ENCODE measurements at regions not wholly inside any gene's neighbourhood (a gene's known extent, or its start where the extent isn't known, plus 50 kb on each side); places are given as distances from the start of the nearest gene placed in this dataset.

- no peaks in the 10 kb centered on the region for H3K9me3 ChIP-seq
- ATAC-seq (no peak), DNase-seq (no peak)
- intact Hi-C loops (cut with DNase I, micrococcal nuclease): no loop called here
- H3K4me3 ChIP-seq: no peak overlapping the region
- H3K36me3 ChIP-seq (ENCODE audit: low read depth): no peaks in the 10 kb centered on the region
- no peaks in the 10 kb centered on the region for H3K4me1 ChIP-seq (ENCODE audit: low read depth)
- TF ChIP-seq, protein P1, sequence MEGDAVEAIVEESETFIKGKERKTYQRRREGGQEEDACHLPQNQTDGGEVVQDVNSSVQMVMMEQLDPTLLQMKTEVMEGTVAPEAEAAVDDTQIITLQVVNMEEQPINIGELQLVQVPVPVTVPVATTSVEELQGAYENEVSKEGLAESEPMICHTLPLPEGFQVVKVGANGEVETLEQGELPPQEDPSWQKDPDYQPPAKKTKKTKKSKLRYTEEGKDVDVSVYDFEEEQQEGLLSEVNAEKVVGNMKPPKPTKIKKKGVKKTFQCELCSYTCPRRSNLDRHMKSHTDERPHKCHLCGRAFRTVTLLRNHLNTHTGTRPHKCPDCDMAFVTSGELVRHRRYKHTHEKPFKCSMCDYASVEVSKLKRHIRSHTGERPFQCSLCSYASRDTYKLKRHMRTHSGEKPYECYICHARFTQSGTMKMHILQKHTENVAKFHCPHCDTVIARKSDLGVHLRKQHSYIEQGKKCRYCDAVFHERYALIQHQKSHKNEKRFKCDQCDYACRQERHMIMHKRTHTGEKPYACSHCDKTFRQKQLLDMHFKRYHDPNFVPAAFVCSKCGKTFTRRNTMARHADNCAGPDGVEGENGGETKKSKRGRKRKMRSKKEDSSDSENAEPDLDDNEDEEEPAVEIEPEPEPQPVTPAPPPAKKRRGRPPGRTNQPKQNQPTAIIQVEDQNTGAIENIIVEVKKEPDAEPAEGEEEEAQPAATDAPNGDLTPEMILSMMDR (IDR thresholded peaks at IDR 0.05): no peak
These were observed 265.9 kb downstream of the SEC16B start for GRCh38 chr1:177703888-177704446.

DNA sequence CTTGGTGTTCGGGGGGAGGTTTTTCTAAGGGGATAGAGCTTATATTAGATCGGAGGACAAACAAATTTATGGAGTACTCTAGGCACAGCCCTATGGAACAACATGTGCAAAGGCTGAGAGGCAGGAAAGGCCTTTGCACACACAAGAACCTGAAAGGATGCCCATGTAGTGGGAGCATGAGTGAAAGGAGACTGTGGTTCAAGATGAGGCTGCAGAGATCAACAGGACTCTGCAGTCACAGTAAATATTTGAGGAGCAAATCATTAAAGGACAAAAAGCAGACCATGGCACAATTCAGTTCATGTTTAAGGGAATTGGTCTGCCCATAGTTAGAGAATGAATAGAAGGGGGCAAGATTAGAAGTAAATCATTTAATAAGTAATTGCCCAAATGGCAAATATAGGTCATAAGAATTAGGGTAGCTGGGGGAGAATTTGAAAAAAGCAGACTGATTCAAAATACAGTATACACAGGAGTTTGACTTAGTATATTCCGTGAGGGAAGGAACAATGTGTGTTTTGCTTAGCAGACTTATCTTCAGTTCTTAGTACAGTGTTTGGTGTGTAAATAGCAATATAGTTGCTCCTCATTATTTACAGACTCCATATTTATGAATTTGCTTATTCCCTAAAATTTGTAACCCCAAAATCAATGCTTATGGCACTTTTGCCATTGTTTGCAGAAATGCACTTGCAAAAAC, 268.1 kb downstream of the SEC16B start:
- TF ChIP-seq, protein P1 (IDR thresholded peaks at IDR 0.05): no peak
- Histone ChIP-seq H3K36me3 (ENCODE audit: low read depth) (no peaks in the 10 kb centered on the region), H3K4me3 (no peak overlapping the region), H3K9me3 (no peaks in the 10 kb centered on the region), H3K4me1 (ENCODE audit: low read depth) (no peaks in the 10 kb centered on the region)
- intact Hi-C loops (cut with DNase I, micrococcal nuclease): no loop called here
- ATAC-seq (no peak), DNase-seq (no peak)

GRCh38 chr1:177700856-177701255, 269.0 kb downstream of the SEC16B start:
- TF ChIP-seq, protein P1 (IDR thresholded peaks at IDR 0.05): no peak
- Histone ChIP-seq H3K9me3 (no peaks in the 10 kb centered on the region), H3K4me1 (ENCODE audit: low read depth) (no peaks in the 10 kb centered on the region), H3K4me3 (no peak overlapping the region), H3K36me3 (ENCODE audit: low read depth) (no peaks in the 10 kb centered on the region)
- ATAC-seq (no peak), DNase-seq (no peak)
- intact Hi-C loops (cut with DNase I, micrococcal nuclease): no loop called here

DNA sequence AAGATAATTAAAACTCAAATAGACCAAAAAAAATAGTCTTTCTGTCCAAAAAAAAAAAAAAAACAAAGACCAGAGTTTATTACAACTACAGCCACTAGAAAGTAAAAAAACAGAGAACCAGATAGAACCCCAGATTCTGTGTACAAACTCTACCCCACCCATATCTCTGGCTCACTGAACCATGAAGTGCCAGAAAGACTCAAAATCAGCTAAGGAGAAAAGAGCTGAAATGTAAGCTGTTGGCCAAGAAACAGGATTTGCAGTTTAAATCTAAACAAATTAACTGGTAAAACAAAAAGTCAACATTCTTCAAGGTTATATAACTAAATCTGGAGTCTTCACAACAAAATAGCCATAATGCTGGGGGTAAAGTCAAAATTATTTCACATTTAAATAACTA, 278.9 kb downstream of the SEC16B start:
- H3K4me3 ChIP-seq: no peak overlapping the region
- ATAC-seq (no peak), DNase-seq (no peak)
- TF ChIP-seq, protein P1 (IDR thresholded peaks at IDR 0.05): no peak
- H3K36me3 ChIP-seq (ENCODE audit: low read depth): no peaks in the 10 kb centered on the region
- H3K4me1 ChIP-seq (ENCODE audit: low read depth): no peaks in the 10 kb centered on the region
- intact Hi-C loops (cut with DNase I, micrococcal nuclease): no loop called here
- H3K9me3 ChIP-seq: no peaks in the 10 kb centered on the region

DNA sequence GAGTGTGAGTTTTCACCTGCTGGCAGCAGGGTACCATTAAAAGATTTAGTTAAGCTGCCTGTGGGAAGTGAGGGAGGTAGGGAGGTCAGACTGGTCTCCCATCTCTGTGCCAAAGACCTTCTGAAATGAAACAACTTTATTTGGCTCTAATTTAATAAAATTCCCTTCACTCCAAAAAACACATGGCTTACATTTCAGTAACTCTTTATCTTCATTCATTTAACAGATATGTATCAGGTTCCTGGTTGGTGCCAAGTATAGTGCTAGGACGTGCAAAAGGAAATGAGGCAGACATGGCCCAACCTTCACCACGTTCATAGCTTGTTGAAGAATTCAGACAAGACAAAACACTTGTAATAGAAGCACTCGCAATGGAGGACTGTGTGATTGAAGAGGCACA, 282.3 kb downstream of the SEC16B start:
- Histone ChIP-seq H3K4me1 (ENCODE audit: low read depth) (no peaks in the 10 kb centered on the region), H3K9me3 (no peaks in the 10 kb centered on the region), H3K4me3 (no peak overlapping the region), H3K36me3 (ENCODE audit: low read depth) (no peaks in the 10 kb centered on the region)
- no peak for ATAC-seq
- TF ChIP-seq, protein P1 (IDR thresholded peaks at IDR 0.05): no peak
- no peak for DNase-seq
- intact Hi-C loops (cut with DNase I, micrococcal nuclease): no loop called here
